Uterus (tissue), 3 donors: ENCODE measurements at regions not wholly inside any gene's neighbourhood (a gene's known extent, or its start where the extent isn't known, plus 50 kb on each side); places are given as distances from the start of the nearest gene placed in this dataset.

Experiments
- DNase-seq, 2 donors: peaks; one replicate each; pipeline ENCODE4 v3.0.0-alpha.2; 2019 to 2020
- H3K27ac ChIP-seq, 2 donors: fragments of 200-600 bp; sonication (generic); 1 replicate in 1 of 2; 2 replicates in 1 of 2; pipeline ENCODE4 v1.5.1; 2016 to 2018
- H3K27me3 ChIP-seq, 2 donors: fragments of 200-600 bp; sonication (generic); one replicate each; pipeline ENCODE4 v1.5.1; 2018 to 2019; ENCODE audit warnings: control low read depth in 1 of 2
- H3K36me3 ChIP-seq, 2 donors: fragments of 200-600 bp; sonication (generic); one replicate each; pipeline ENCODE4 v1.5.1; 2019; ENCODE audit warnings: control low read depth in 1 of 2
- H3K4me1 ChIP-seq, 2 donors: fragments of 200-600 bp; sonication (generic); one replicate each; pipeline ENCODE4 v1.5.1; 2018 to 2019; ENCODE audit warnings: control low read depth in 1 of 2
- H3K4me3 ChIP-seq, 2 donors: fragments of 200-600 bp; sonication (generic); 1 replicate in 1 of 2; 2 replicates in 1 of 2; pipeline ENCODE4 v1.5.1; 2018 to 2019; ENCODE audit warnings: mild to moderate bottlenecking in 1 of 2
- H3K9me3 ChIP-seq, 2 donors: fragments of 200-600 bp; sonication (generic); one replicate each; pipeline ENCODE4 v1.5.1; 2019; ENCODE audit warnings: control low read depth in 1 of 2
- CTCF ChIP-seq, 4 experiments: fragments of 200-600 bp in 2 of 4; fragments of 450-650 bp in 2 of 4; sonication (generic) in 2 of 4; IDR thresholded peaks; one replicate each; pipeline ENCODE4 v1.5.1; 2016 to 2019; ENCODE audit warnings: antibody characterized with exemption in 4 of 4, mild to moderate bottlenecking in 2 of 4, moderate library complexity in 1 of 4
- POLR2A ChIP-seq, 2 donors: fragments of 450-650 bp; IDR thresholded peaks; one replicate each; pipeline ENCODE4 v1.6.1; 2016; ENCODE audit warnings: antibody characterized with exemption in 2 of 2, mild to moderate bottlenecking in 1 of 2, moderate library complexity in 1 of 2
- intact Hi-C: fragments of 100-400 bp; cut with DNase I; formaldehyde crosslinking; loops from one replicate; pipeline ENCODE4 v1.15.1; 2023; ENCODE audit warnings: low total_unique reads
- donor health status: DM: yes; HTN: yes; CAD: no.

- no peaks in the 10 kb centered on the region for H3K9me3 ChIP-seq
- H3K4me1 ChIP-seq = no peaks in the 10 kb centered on the region
- H3K4me3 ChIP-seq = no peak overlapping the region
- TF ChIP-seq CTCF (IDR thresholded peaks at IDR 0.05) = no peak
- TF ChIP-seq POLR2A (IDR thresholded peaks at IDR 0.05) = no peak
- H3K27ac ChIP-seq = no peak overlapping the region
- H3K27me3 ChIP-seq = no peaks in the 10 kb centered on the region
- DNase-seq = no peak
- intact Hi-C loops = no loop called here
- H3K36me3 ChIP-seq = no peaks in the 10 kb centered on the region
These were observed 119.5 kb downstream of the ANXA1 start for GRCh38 chr9:73270967-73271721.

- no peaks in the 10 kb centered on the region for H3K9me3 ChIP-seq
- TF ChIP-seq POLR2A (IDR thresholded peaks at IDR 0.05) (no peak), CTCF (IDR thresholded peaks at IDR 0.05) (no peak)
- H3K4me1 ChIP-seq = no peaks in the 10 kb centered on the region
- H3K27me3 ChIP-seq = no peaks in the 10 kb centered on the region
- no peaks in the 10 kb centered on the region for H3K36me3 ChIP-seq
- DNase-seq = no peak
- H3K27ac ChIP-seq = no peak overlapping the region
- intact Hi-C loops = no loop called here
- H3K4me3 ChIP-seq = no peak overlapping the region
These were observed 128.4 kb downstream of the ANXA1 start for GRCh38 chr9:73280113-73280512.

- Histone ChIP-seq H3K4me3 (no peak overlapping the region), H3K36me3 (no peaks in the 10 kb centered on the region), H3K4me1 (no peaks in the 10 kb centered on the region), H3K27ac (no peak overlapping the region), H3K27me3 (no peaks in the 10 kb centered on the region), H3K9me3 (no peaks in the 10 kb centered on the region)
- no peak for DNase-seq
- TF ChIP-seq CTCF (IDR thresholded peaks at IDR 0.05) (no peak), POLR2A (IDR thresholded peaks at IDR 0.05) (no peak)
- intact Hi-C loops = no loop called here
These were observed 132.7 kb downstream of the ANXA1 start for GRCh38 chr9:73284377-73284776.

GRCh38 chr9:73294336-73294735 lies 142.7 kb downstream of the ANXA1 start:
- no peaks in the 10 kb centered on the region for H3K9me3 ChIP-seq
- H3K36me3 ChIP-seq = no peaks in the 10 kb centered on the region
- no peak overlapping the region for H3K27ac ChIP-seq
- no peak for TF ChIP-seq POLR2A (IDR thresholded peaks at IDR 0.05)
- TF ChIP-seq CTCF (IDR thresholded peaks at IDR 0.05) = no peak
- DNase-seq = no peak
- no peaks in the 10 kb centered on the region for H3K4me1 ChIP-seq
- H3K27me3 ChIP-seq = no peaks in the 10 kb centered on the region
- H3K4me3 ChIP-seq = no peak overlapping the region
- intact Hi-C loops = no loop called here

- TF ChIP-seq CTCF (IDR thresholded peaks at IDR 0.05) (no peak), POLR2A (IDR thresholded peaks at IDR 0.05) (no peak)
- no peak for DNase-seq
- intact Hi-C loops = no loop called here
- Histone ChIP-seq H3K27ac (no peak overlapping the region), H3K4me1 (no peaks in the 10 kb centered on the region), H3K27me3 (no peaks in the 10 kb centered on the region), H3K9me3 (no peaks in the 10 kb centered on the region), H3K4me3 (no peak overlapping the region), H3K36me3 (no peaks in the 10 kb centered on the region)
These were observed 174.3 kb downstream of the ANXA1 start for GRCh38 chr9:73325983-73326382.
